IMR-90 (cell line): ENCODE measurements at regions not wholly inside any gene's neighbourhood (a gene's known extent, or its start where the extent isn't known, plus 50 kb on each side); places are given as distances from the start of the nearest gene placed in this dataset.

ENCODE experiments used
- ATAC-seq: fragments of 200-7000 bp; cut with Tn5 transposase; 2 replicates; pipeline ENCODE4 v1.9.1; 2020; ENCODE audit warnings: low read depth, mild to moderate bottlenecking, moderate library complexity
- BruUV-seq: library from RNA; stranded (reverse); fragments of 400-500 nt; replicated peaks from 2 replicates; lab custom pipeline; 2021; lab: Mats Ljungman, UMichigan
- CTCF ChIA-PET: fragments of 300-600 bp; formaldehyde crosslinking; extraction: SDS; loops from one replicate; lab custom pipeline; 2021; ENCODE audit warnings: antibody characterized with exemption; lab: Yijun Ruan, JAX
- POLR2A ChIA-PET: fragments of 300-600 bp; sonication (Branson Sonifier 250); formaldehyde crosslinking; loops from one replicate; lab custom pipeline; 2022; ENCODE audit warnings: antibody characterized with exemption; ENCODE audit not compliant: unreplicated experiment; lab: Charles Lee
- DNase-seq: peaks from one replicate; pipeline ENCODE4 v3.0.0; 2013
- H2AFZ ChIP-seq: replicated peaks from 2 replicates; pipeline ENCODE3; 2013; ENCODE audit warnings: low read length, mild to moderate bottlenecking; ENCODE audit not compliant: poor library complexity
- H2AK5ac ChIP-seq: 2 replicates; pipeline ENCODE4 v1.6.1; 2013; ENCODE audit warnings: low read depth, low read length, inconsistent platforms
- H2AK9ac ChIP-seq: replicated peaks from 2 replicates; pipeline ENCODE3; 2013; ENCODE audit warnings: mild to moderate bottlenecking, low read depth, low read length, moderate library complexity; ENCODE audit not compliant: poor library complexity
- H2BK120ac ChIP-seq: 2 replicates; pipeline ENCODE4 v1.6.1; 2013; ENCODE audit warnings: low read depth, low read length, inconsistent platforms
- H2BK15ac ChIP-seq: 3 replicates; pipeline ENCODE4 v1.6.1; 2013; ENCODE audit warnings: low read depth, low read length, inconsistent platforms
- H2BK20ac ChIP-seq: 2 replicates; pipeline ENCODE4 v1.6.1; 2013; ENCODE audit warnings: low read depth, mild to moderate bottlenecking, inconsistent platforms, low read length, moderate library complexity
- H2BK5ac ChIP-seq: 2 replicates; pipeline ENCODE4 v1.6.1; 2013; ENCODE audit warnings: mild to moderate bottlenecking, low read depth, low read length, inconsistent platforms; ENCODE audit not compliant: poor library complexity, severe bottlenecking
- H3K14ac ChIP-seq: replicated peaks from 2 replicates; pipeline ENCODE4 v1.6.1; 2013; ENCODE audit warnings: low read depth, low read length, inconsistent platforms
- H3K18ac ChIP-seq: 2 replicates; pipeline ENCODE4 v1.6.1; 2013; ENCODE audit warnings: low read depth, low read length, control low read depth
- H3K23ac ChIP-seq: 2 replicates; pipeline ENCODE4 v1.6.1; 2013; ENCODE audit warnings: low read depth, low read length, inconsistent platforms
- H3K27ac ChIP-seq: 2 replicates; pipeline ENCODE4 v1.5.1; 2013; ENCODE audit warnings: mild to moderate bottlenecking, control low read depth, low read length; ENCODE audit not compliant: insufficient read depth
- H3K27me3 ChIP-seq: 2 replicates; pipeline ENCODE4 v1.6.1; 2013; ENCODE audit warnings: low read length; ENCODE audit not compliant: control insufficient read depth, insufficient read depth
- H3K36me3 ChIP-seq: 2 replicates; pipeline ENCODE4 v1.6.1; 2013; ENCODE audit warnings: low read length, mixed read lengths; ENCODE audit not compliant: control insufficient read depth, insufficient read depth
- H3K4ac ChIP-seq: 2 replicates; pipeline ENCODE4 v1.6.1; 2013; ENCODE audit warnings: low read depth, low read length, inconsistent platforms
- H3K4me1 ChIP-seq: 2 replicates; pipeline ENCODE4 v1.6.1; 2013; ENCODE audit warnings: low read length, mixed read lengths; ENCODE audit not compliant: control insufficient read depth, insufficient read depth
- H3K4me2 ChIP-seq: 2 replicates; pipeline ENCODE4 v1.6.1; 2013; ENCODE audit warnings: low read depth, mild to moderate bottlenecking, control low read depth, low read length, moderate library complexity
- H3K4me3 ChIP-seq: 2 replicates; pipeline ENCODE4 v1.5.1; 2013; ENCODE audit warnings: low read depth, mild to moderate bottlenecking, control low read depth, low read length, moderate library complexity; ENCODE audit not compliant: insufficient read depth
- H3K56ac ChIP-seq: 2 replicates; pipeline ENCODE4 v1.6.1; 2013; ENCODE audit warnings: low read length, inconsistent platforms; ENCODE audit not compliant: insufficient read depth; ENCODE audit errors: extremely low read depth
- H3K79me1 ChIP-seq, 2 experiments: 2 replicates each; pipeline ENCODE4 v1.6.1; 2013; ENCODE audit warnings: low read length in 2 of 2, inconsistent platforms in 1 of 2, low read depth in 1 of 2
- H3K9ac ChIP-seq: 2 replicates; pipeline ENCODE4 v1.6.1; 2013; ENCODE audit warnings: low read depth, low read length, control low read depth
- H3K9me1 ChIP-seq: 2 replicates; pipeline ENCODE4 v1.6.1; 2013; ENCODE audit warnings: low read length, inconsistent platforms; ENCODE audit not compliant: insufficient read depth
- H3K9me3 ChIP-seq: 2 replicates; pipeline ENCODE4 v1.6.1; 2013; ENCODE audit warnings: low read length; ENCODE audit not compliant: control insufficient read depth, insufficient read depth
- H4K20me1 ChIP-seq: 2 replicates; pipeline ENCODE4 v1.6.1; 2013; ENCODE audit warnings: low read length, inconsistent platforms; ENCODE audit not compliant: insufficient read depth
- H4K5ac ChIP-seq: 2 replicates; pipeline ENCODE4 v1.6.1; 2013; ENCODE audit warnings: mild to moderate bottlenecking, low read depth, low read length, control low read depth
- H4K8ac ChIP-seq, 2 experiments: 2 replicates each; pipeline ENCODE4 v1.6.1; 2013; ENCODE audit warnings: low read depth in 2 of 2, low read length in 2 of 2, control low read depth in 1 of 2, inconsistent platforms in 1 of 2
- H4K91ac ChIP-seq: 2 replicates; pipeline ENCODE4 v1.6.1; 2013; ENCODE audit warnings: low read depth, low read length, inconsistent platforms; ENCODE audit not compliant: insufficient read depth
- BHLHE40 ChIP-seq: fragments of 150-350 bp; IDR thresholded peaks from 2 replicates; pipeline ENCODE4 v1.6.1; 2016; ENCODE audit warnings: mild to moderate bottlenecking, low read depth, low read length
- CEBPB ChIP-seq: IDR thresholded peaks from 2 replicates; pipeline ENCODE4 v1.6.1; 2012; ENCODE audit warnings: low read depth, low read length, improper control_type of control experiment
- CHD1 ChIP-seq: IDR thresholded peaks from 2 replicates; pipeline ENCODE4 v1.6.1; 2012; ENCODE audit warnings: low read depth, low read length, improper control_type of control experiment
- ELK1 ChIP-seq: fragments of 150-350 bp; IDR thresholded peaks from 2 replicates; pipeline ENCODE4 v1.6.1; 2016; ENCODE audit warnings: low read depth, mild to moderate bottlenecking, low read length, moderate library complexity, borderline replicate concordance
- FOS ChIP-seq: fragments of 150-350 bp; IDR thresholded peaks from 2 replicates; pipeline ENCODE4 v1.6.1; 2016; ENCODE audit warnings: low read depth, low read length
- MAFK ChIP-seq: IDR thresholded peaks from 2 replicates; pipeline ENCODE4 v1.6.1; 2012; ENCODE audit warnings: low read depth, low read length, improper control_type of control experiment
- MAZ ChIP-seq: IDR thresholded peaks from 2 replicates; pipeline ENCODE4 v1.6.1; 2012; ENCODE audit warnings: low read depth, mild to moderate bottlenecking, low read length, improper control_type of control experiment, moderate library complexity, borderline replicate concordance
- MXI1 ChIP-seq: IDR thresholded peaks from 2 replicates; pipeline ENCODE4 v1.6.1; 2012; ENCODE audit warnings: low read depth, mild to moderate bottlenecking, low read length, moderate library complexity, borderline replicate concordance
- NFE2L2 ChIP-seq: fragments of 150-350 bp; IDR thresholded peaks from 2 replicates; pipeline ENCODE4 v1.6.1; 2016; ENCODE audit warnings: low read depth, mild to moderate bottlenecking, low read length
- POLR2A ChIP-seq: IDR thresholded peaks from 2 replicates; pipeline ENCODE4 v1.6.1; 2012; ENCODE audit warnings: mild to moderate bottlenecking, low read depth, low read length
- RAD21 ChIP-seq: IDR thresholded peaks from 2 replicates; pipeline ENCODE4 v1.6.1; 2012; ENCODE audit warnings: low read length, improper control_type of control experiment
- RCOR1 ChIP-seq: IDR thresholded peaks from 2 replicates; pipeline ENCODE4 v1.6.1; 2012; ENCODE audit warnings: mild to moderate bottlenecking, low read length, improper control_type of control experiment; ENCODE audit not compliant: insufficient replicate concordance
- RFX5 ChIP-seq: IDR thresholded peaks from 2 replicates; pipeline ENCODE4 v1.8.0; 2012; ENCODE audit warnings: low read depth, mild to moderate bottlenecking, low read length, moderate library complexity
- SMC3 ChIP-seq: fragments of 150-350 bp; IDR thresholded peaks from 2 replicates; pipeline ENCODE4 v1.6.1; 2016; ENCODE audit warnings: low read depth, mild to moderate bottlenecking, antibody characterized with exemption, low read length, moderate library complexity
- USF2 ChIP-seq: fragments of 150-350 bp; IDR thresholded peaks from 2 replicates; pipeline ENCODE4 v1.6.1; 2017; ENCODE audit warnings: mild to moderate bottlenecking, antibody characterized with exemption, low read length, low read depth
- WGBS, 2 experiments: methylation state at CpG; one replicate each; pipeline versions ENCODE4 v1.1.5 to v1.1.7; 2013; ENCODE audit warnings: missing lambda C conversion rate in 2 of 2; ENCODE audit not compliant: insufficient read length in 1 of 2; ENCODE audit errors: extremely low coverage in 2 of 2; 5-methylcytosine and 5-hydroxymethylcytosine counted together
- dilution Hi-C: fragments of 300-500 bp; cut with HindIII; formaldehyde crosslinking; loops from one replicate; pipeline ENCODE4 v1.14.3; 2018; ENCODE audit warnings: low sequenced_read_pairs; ENCODE audit not compliant: unreplicated experiment
- in situ Hi-C: fragments of 300-500 bp; cut with MboI; formaldehyde crosslinking; loops from 3 replicates; pipeline ENCODE4 v1.14.3; 2019; ENCODE audit warnings: low sequenced_read_pairs, inconsistent platforms, mixed read lengths
- intact Hi-C: fragments of 100-400 bp; cut with micrococcal nuclease; formaldehyde crosslinking; loops from 2 replicates; pipeline ENCODE4 v1.10.0; 2022
- TF ChIP-seq, protein P1 (sequence below): conservative IDR thresholded peaks from 2 replicates; pipeline ENCODE4 v1.5.1; 2012; ENCODE audit warnings: mild to moderate bottlenecking, low read depth, low read length, improper control_type of control experiment

- DNase-seq (no peak), ATAC-seq (no peak)
- Histone ChIP-seq H4K20me1 (no peaks in the 10 kb centered on the region), H3K9ac (no peak overlapping the region), H4K8ac (0 out of 4 replicates have a peak overlapping the region, but pooled peaks of 1 of the 2 experiments have one; percentile 24), H3K36me3 (no peaks in the 10 kb centered on the region), H3K9me1 (no peaks in the 10 kb centered on the region), H3K27ac (no peak overlapping the region), H3K79me1 (no peaks in the 10 kb centered on the region), H2AK5ac (no peak overlapping the region), H2AK9ac (no peak overlapping the region), H2AFZ (no peak overlapping the region), H3K14ac (no peak overlapping the region), H3K18ac (no peak overlapping the region), H3K4me1 (no peaks in the 10 kb centered on the region), H2BK120ac (no peak overlapping the region), H2BK20ac (no peak overlapping the region), H2BK5ac (no peak overlapping the region), H3K56ac (no peak overlapping the region), H3K23ac (no peak overlapping the region), H3K9me3 (no peaks in the 10 kb centered on the region), H3K27me3 (no peaks in the 10 kb centered on the region), H3K4me3 (no peak overlapping the region), H2BK15ac (no peak overlapping the region), H4K91ac (no peak overlapping the region), H3K4ac (no peak overlapping the region), H3K4me2 (no peak overlapping the region), H4K5ac (no peak overlapping the region)
- intact Hi-C loops (no loop called here), in situ Hi-C loops (loop anchor here (5.0 kb wide), 2 partner anchors 242 to 322 kb away; no protein-coding TSS in a partner anchor), dilution Hi-C loops (no loop called here)
- POLR2A ChIA-PET = no interaction called here
- no TSS peak for BruUV-seq
- TF ChIP-seq POLR2A = no peak
- TF ChIP-seq BHLHE40 = no peak
- no peak for TF ChIP-seq MAZ
- TF ChIP-seq FOS = no peak
- TF ChIP-seq USF2 = no peak
- TF ChIP-seq MAFK = no peak
- TF ChIP-seq CEBPB = no peak
- no peak for TF ChIP-seq CHD1
- TF ChIP-seq, protein P1, sequence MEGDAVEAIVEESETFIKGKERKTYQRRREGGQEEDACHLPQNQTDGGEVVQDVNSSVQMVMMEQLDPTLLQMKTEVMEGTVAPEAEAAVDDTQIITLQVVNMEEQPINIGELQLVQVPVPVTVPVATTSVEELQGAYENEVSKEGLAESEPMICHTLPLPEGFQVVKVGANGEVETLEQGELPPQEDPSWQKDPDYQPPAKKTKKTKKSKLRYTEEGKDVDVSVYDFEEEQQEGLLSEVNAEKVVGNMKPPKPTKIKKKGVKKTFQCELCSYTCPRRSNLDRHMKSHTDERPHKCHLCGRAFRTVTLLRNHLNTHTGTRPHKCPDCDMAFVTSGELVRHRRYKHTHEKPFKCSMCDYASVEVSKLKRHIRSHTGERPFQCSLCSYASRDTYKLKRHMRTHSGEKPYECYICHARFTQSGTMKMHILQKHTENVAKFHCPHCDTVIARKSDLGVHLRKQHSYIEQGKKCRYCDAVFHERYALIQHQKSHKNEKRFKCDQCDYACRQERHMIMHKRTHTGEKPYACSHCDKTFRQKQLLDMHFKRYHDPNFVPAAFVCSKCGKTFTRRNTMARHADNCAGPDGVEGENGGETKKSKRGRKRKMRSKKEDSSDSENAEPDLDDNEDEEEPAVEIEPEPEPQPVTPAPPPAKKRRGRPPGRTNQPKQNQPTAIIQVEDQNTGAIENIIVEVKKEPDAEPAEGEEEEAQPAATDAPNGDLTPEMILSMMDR = no peak
- TF ChIP-seq RFX5 = no peak
- TF ChIP-seq RCOR1 = no peak
- no peak for TF ChIP-seq ELK1
- no peak for TF ChIP-seq NFE2L2
- TF ChIP-seq RAD21 = no peak
- TF ChIP-seq MXI1 = no peak
- no peak for TF ChIP-seq SMC3
- CTCF ChIA-PET = no interaction called here
- WGBS, 2 experiments = no CpG with 5 or more reads among the region's 1 CpG
Measured at GRCh38 chr21:16324630-16325029, 594.8 kb downstream of the USP25 start.
